GM06990 (cell line): ENCODE measurements at regions not wholly inside any gene's neighbourhood (a gene's known extent, or its start where the extent isn't known, plus 50 kb on each side); places are given as distances from the start of the nearest gene placed in this dataset.

Source experiments
- DNase-seq: peaks from one replicate; pipeline ENCODE4 v3.0.0-alpha.2; 2011; ENCODE audit not compliant: insufficient read length; ENCODE audit errors: extremely low read depth
- H3K27me3 ChIP-seq: replicated peaks from 2 replicates; pipeline ENCODE4 v1.6.0; 2011; ENCODE audit warnings: low read length; ENCODE audit not compliant: control insufficient read depth, insufficient read depth
- H3K36me3 ChIP-seq: 2 replicates; pipeline ENCODE4 v1.5.1; 2011; ENCODE audit warnings: low read length; ENCODE audit not compliant: control insufficient read depth, insufficient read depth
- H3K4me3 ChIP-seq: replicated peaks from 2 replicates; pipeline ENCODE4 v1.5.1; 2011; ENCODE audit warnings: low read depth, mild to moderate bottlenecking, control low read depth, low read length
- CTCF ChIP-seq: IDR thresholded peaks from 2 replicates; pipeline ENCODE4 v1.5.1; 2011; ENCODE audit warnings: low read length, control low read depth, mild to moderate bottlenecking, inconsistent platforms; ENCODE audit not compliant: insufficient read depth, poor library complexity, severe bottlenecking

GRCh38 chr9:106052735-106053134 is 358.4 kb downstream of the TMEM38B start:
- no peak overlapping the region for H3K4me3 ChIP-seq
- TF ChIP-seq CTCF: no peak
- H3K36me3 ChIP-seq: no peaks in the 10 kb centered on the region
- no peaks in the 10 kb centered on the region for H3K27me3 ChIP-seq
- no peak for DNase-seq

- no peak for TF ChIP-seq CTCF
- no peak overlapping the region for H3K4me3 ChIP-seq
- DNase-seq: no peak
- no peaks in the 10 kb centered on the region for H3K27me3 ChIP-seq
- H3K36me3 ChIP-seq: no peaks in the 10 kb centered on the region
Observed at GRCh38 chr9:106056328-106056727, 362.0 kb downstream of the TMEM38B start.

GRCh38 chr9:106058460-106058859 is 364.1 kb downstream of the TMEM38B start:
- no peak for TF ChIP-seq CTCF
- no peak for DNase-seq
- Histone ChIP-seq H3K4me3 (no peak overlapping the region), H3K36me3 (no peaks in the 10 kb centered on the region), H3K27me3 (no peaks in the 10 kb centered on the region)

- H3K4me3 ChIP-seq: no peak overlapping the region
- no peak for TF ChIP-seq CTCF
- H3K36me3 ChIP-seq: no peaks in the 10 kb centered on the region
- H3K27me3 ChIP-seq: no peaks in the 10 kb centered on the region
- no peak for DNase-seq
Observed at GRCh38 chr9:106059886-106060285, 365.5 kb downstream of the TMEM38B start.

- no peak for DNase-seq
- Histone ChIP-seq H3K4me3 (no peak overlapping the region), H3K27me3 (no peaks in the 10 kb centered on the region), H3K36me3 (no peaks in the 10 kb centered on the region)
- no peak for TF ChIP-seq CTCF
Observed at GRCh38 chr9:106060885-106061284, 366.5 kb downstream of the TMEM38B start.

GRCh38 chr9:106062250-106062649 is 367.9 kb downstream of the TMEM38B start:
- no peak for DNase-seq
- no peak for TF ChIP-seq CTCF
- H3K27me3 ChIP-seq: no peaks in the 10 kb centered on the region

More at GRCh38 chr9:106062250-106062649, 367.9 kb downstream of the TMEM38B start:
- no peak overlapping the region for H3K4me3 ChIP-seq
- no peaks in the 10 kb centered on the region for H3K36me3 ChIP-seq
